ENCODE measurements at regions not wholly inside any gene's neighbourhood (a gene's known extent, or its start where the extent isn't known, plus 50 kb on each side); places are given as distances from the start of the nearest gene placed in this dataset.
"Not testable (repeated sequence)": the region's sequence is repeated elsewhere in the genome, so short reads cannot be mapped to it uniquely, and the experiment has no call there.

- DNase-seq = no peak
Measured at GRCh38 chr4:187632260-187632995, 363.1 kb upstream of the ZFP42 start.

- DNase-seq = no peak
Measured at GRCh38 chr4:187633245-187633644, 362.3 kb upstream of the ZFP42 start.

GRCh38 chr4:187656959-187657358, 338.6 kb upstream of the ZFP42 start:
- DNase-seq = no peak

- no peak for DNase-seq
Measured at GRCh38 chr4:187663076-187663475, 332.5 kb upstream of the ZFP42 start.

- DNase-seq = no peak
Measured at GRCh38 chr4:187664011-187664410, 331.6 kb upstream of the ZFP42 start.

- DNase-seq = no peak
Measured at GRCh38 chr4:187665086-187665485, 330.5 kb upstream of the ZFP42 start.

- DNase-seq = no peak
Measured at GRCh38 chr4:187666034-187666433, 329.5 kb upstream of the ZFP42 start.

- DNase-seq = peak in 1 of 56 donors; percentile 1
Measured at GRCh38 chr4:187666697-187667494, 328.7 kb upstream of the ZFP42 start.

GRCh38 chr4:187668526-187669082, 327.0 kb upstream of the ZFP42 start:
- no peak for DNase-seq

- DNase-seq = not testable (repeated sequence)
Measured at GRCh38 chr4:187671521-187671920, 324.1 kb upstream of the ZFP42 start.

GRCh38 chr4:187671958-187672357, 323.6 kb upstream of the ZFP42 start:
- not testable (repeated sequence) for DNase-seq

- DNase-seq = not testable (repeated sequence)
Measured at GRCh38 chr4:187672526-187672925, 323.0 kb upstream of the ZFP42 start.

- no peak for DNase-seq
Measured at GRCh38 chr4:187679450-187679849, 316.1 kb upstream of the ZFP42 start.

GRCh38 chr4:187685247-187685646, 310.3 kb upstream of the ZFP42 start:
- no peak for DNase-seq

GRCh38 chr4:187687697-187688096, 307.9 kb upstream of the ZFP42 start:
- no peak for DNase-seq

- no peak for DNase-seq
Measured at GRCh38 chr4:187692626-187693025, 302.9 kb upstream of the ZFP42 start.

GRCh38 chr4:187695531-187695930, 300.0 kb upstream of the ZFP42 start:
- not testable (repeated sequence) for DNase-seq

- no peak for DNase-seq
Measured at GRCh38 chr4:187711586-187711985, 284.0 kb upstream of the ZFP42 start.

GRCh38 chr4:187714957-187715356, 280.6 kb upstream of the ZFP42 start:
- DNase-seq = no peak

- no peak for DNase-seq
Measured at GRCh38 chr4:187715466-187715865, 280.1 kb upstream of the ZFP42 start.

- DNase-seq = no peak
Measured at GRCh38 chr4:187724456-187724855, 271.1 kb upstream of the ZFP42 start.

- DNase-seq = no peak
Measured at GRCh38 chr4:187726485-187726884, 269.1 kb upstream of the ZFP42 start.

Measured in amygdala (tissue), 56 donors.